Choroid plexus epithelial cell (primary cell): ENCODE measurements at regions not wholly inside any gene's neighbourhood (a gene's known extent, or its start where the extent isn't known, plus 50 kb on each side); places are given as distances from the start of the nearest gene placed in this dataset.

ENCODE experiments used
- DNase-seq: peaks from one replicate; pipeline ENCODE4 v3.0.0-alpha.2; 2010; ENCODE audit warnings: low read depth
- H3K4me3 ChIP-seq: 2 replicates; pipeline ENCODE4 v1.5.1; 2011; ENCODE audit warnings: low read depth, mild to moderate bottlenecking, control low read depth, low read length, moderate library complexity
- CTCF ChIP-seq: conservative IDR thresholded peaks from 2 replicates; pipeline ENCODE4 v1.5.1; 2011; ENCODE audit warnings: low read depth, mild to moderate bottlenecking, control low read depth, inconsistent platforms, low read length, moderate library complexity

- no peak overlapping the region for H3K4me3 ChIP-seq
- DNase-seq: no peak
- TF ChIP-seq CTCF: no peak
Measured at GRCh38 chr2:106705877-106706276, 180.1 kb downstream of the ST6GAL2 start.

GRCh38 chr2:106706283-106706682 lies 179.7 kb downstream of the ST6GAL2 start:
- no peak overlapping the region for H3K4me3 ChIP-seq
- no peak for TF ChIP-seq CTCF

GRCh38 chr2:106708209-106708608 lies 177.8 kb downstream of the ST6GAL2 start:
- TF ChIP-seq CTCF: no peak
- H3K4me3 ChIP-seq: no peak overlapping the region
- DNase-seq: peak; percentile 8

More at GRCh38 chr2:106706283-106706682, 179.7 kb downstream of the ST6GAL2 start:
- DNase-seq: no peak

GRCh38 chr2:106709229-106709628 lies 176.7 kb downstream of the ST6GAL2 start:
- no peak for TF ChIP-seq CTCF
- no peak for DNase-seq

GRCh38 chr2:106719222-106719621 lies 166.7 kb downstream of the ST6GAL2 start:
- H3K4me3 ChIP-seq: no peak overlapping the region
- no peak for TF ChIP-seq CTCF
- DNase-seq: no peak

More at GRCh38 chr2:106709229-106709628, 176.7 kb downstream of the ST6GAL2 start:
- no peak overlapping the region for H3K4me3 ChIP-seq

GRCh38 chr2:106720026-106720425 lies 165.9 kb downstream of the ST6GAL2 start:
- no peak for TF ChIP-seq CTCF
- no peak overlapping the region for H3K4me3 ChIP-seq
- no peak for DNase-seq

GRCh38 chr2:106724301-106724794 lies 161.6 kb downstream of the ST6GAL2 start:
- TF ChIP-seq CTCF: no peak
- H3K4me3 ChIP-seq: no peak overlapping the region
- no peak for DNase-seq
